GM23338 (cell line): ENCODE measurements at regions not wholly inside any gene's neighbourhood (a gene's known extent, or its start where the extent isn't known, plus 50 kb on each side); places are given as distances from the start of the nearest gene placed in this dataset.

Source experiments
- ATAC-seq: fragments of 200-7000 bp; cut with Tn5 transposase; 3 replicates; pipeline ENCODE4 v1.9.1; 2020
- DNase-seq: peaks from one replicate; pipeline ENCODE4 v3.0.0-alpha.2; 2015; ENCODE audit warnings: low spot score
- H2AFZ ChIP-seq: fragments of 200-600 bp; sonication (generic); 2 replicates; pipeline ENCODE4 v1.8.0; 2016; ENCODE audit warnings: antibody characterized with exemption, mild to moderate bottlenecking, moderate library complexity
- H3F3A ChIP-seq: fragments of 200-600 bp; sonication (generic); replicated peaks from 2 replicates; pipeline ENCODE4 v1.8.0; 2017; ENCODE audit warnings: antibody characterized with exemption, mixed run types, low read depth
- H3K27ac ChIP-seq: fragments of 200-600 bp; sonication (generic); 2 replicates; pipeline ENCODE4 v1.6.1; 2016; ENCODE audit warnings: low read depth
- H3K27me3 ChIP-seq: fragments of 200-600 bp; sonication (generic); 2 replicates; pipeline ENCODE4 v1.8.0; 2016; ENCODE audit warnings: mild to moderate bottlenecking, mixed run types, moderate library complexity; ENCODE audit not compliant: insufficient read depth
- H3K36me3 ChIP-seq: fragments of 200-600 bp; sonication (generic); 2 replicates; pipeline ENCODE4 v1.8.0; 2016; ENCODE audit warnings: mild to moderate bottlenecking; ENCODE audit not compliant: insufficient read depth
- H3K4me1 ChIP-seq: fragments of 200-600 bp; sonication (generic); 2 replicates; pipeline ENCODE4 v1.8.0; 2016; ENCODE audit warnings: mild to moderate bottlenecking, moderate library complexity; ENCODE audit not compliant: insufficient read depth
- H3K4me2 ChIP-seq: fragments of 200-600 bp; sonication (generic); 2 replicates; pipeline ENCODE4 v1.7.1; 2017; ENCODE audit warnings: mixed run types
- H3K4me3 ChIP-seq: fragments of 200-600 bp; sonication (generic); 2 replicates; pipeline ENCODE4 v1.6.1; 2016; ENCODE audit warnings: mixed run types
- H3K79me2 ChIP-seq: fragments of 200-600 bp; sonication (generic); replicated peaks from 2 replicates; pipeline ENCODE4 v1.8.0; 2017; ENCODE audit warnings: mild to moderate bottlenecking; ENCODE audit not compliant: insufficient read depth
- H3K9me2 ChIP-seq: fragments of 200-600 bp; sonication (generic); 2 replicates; pipeline ENCODE4 v1.8.0; 2017; ENCODE audit not compliant: insufficient read depth
- H4K20me1 ChIP-seq: fragments of 200-600 bp; sonication (generic); replicated peaks from 2 replicates; pipeline ENCODE4 v1.8.0; 2017; ENCODE audit warnings: mild to moderate bottlenecking; ENCODE audit not compliant: insufficient read depth
- H3K27ac Mint-ChIP-seq: 2 replicates; pipeline ENCODE4 v1.8.0; 2020; ENCODE audit warnings: inconsistent platforms, mild to moderate bottlenecking, moderate library complexity, mixed read lengths
- H3K27me3 Mint-ChIP-seq: 3 replicates; pipeline ENCODE4 v1.8.0; 2022; ENCODE audit warnings: low read depth, mild to moderate bottlenecking, moderate library complexity, mixed read lengths, inconsistent platforms; ENCODE audit not compliant: insufficient read depth, poor library complexity
- H3K36me3 Mint-ChIP-seq: 3 replicates; pipeline ENCODE4 v1.8.0; 2021; ENCODE audit warnings: low read depth, mild to moderate bottlenecking, inconsistent platforms, moderate library complexity, mixed read lengths
- H3K4me1 Mint-ChIP-seq: 3 replicates; pipeline ENCODE4 v1.8.0; 2020; ENCODE audit warnings: mild to moderate bottlenecking, inconsistent platforms, mixed read lengths
- H3K4me3 Mint-ChIP-seq: 3 replicates; pipeline ENCODE4 v1.8.0; 2021; ENCODE audit warnings: moderate library complexity, mild to moderate bottlenecking, inconsistent platforms, mixed read lengths
- H3K9me3 Mint-ChIP-seq: 3 replicates; pipeline ENCODE4 v1.8.0; 2020; ENCODE audit warnings: moderate library complexity, mild to moderate bottlenecking, inconsistent platforms, mixed read lengths
- CREB1 ChIP-seq: fragments of 250-450 bp; sonication (Bioruptor Pico); IDR thresholded peaks from 2 replicates; pipeline ENCODE4 v1.5.0; 2020; ENCODE audit warnings: low read depth, mild to moderate bottlenecking, moderate library complexity
- CTCF ChIP-seq, 2 experiments: fragments of 200-600 bp in 1 of 2; sonication (generic) in 1 of 2; conservative IDR thresholded peaks; 2 replicates each; pipeline versions ENCODE4 v1.5.1 to v1.6.1; 2016 to 2017; ENCODE audit warnings: antibody characterized with exemption in 2 of 2, low read depth in 2 of 2, mild to moderate bottlenecking in 2 of 2, moderate library complexity in 1 of 2
- EZH2phosphoT487 ChIP-seq: fragments of 200-600 bp; sonication (generic); IDR thresholded peaks from one replicate; pipeline ENCODE4 v1.8.1; 2018; ENCODE audit warnings: antibody characterized with exemption; ENCODE audit not compliant: unreplicated experiment
- JUNB ChIP-seq: IDR thresholded peaks from one replicate; pipeline ENCODE4 v1.6.1; 2016; ENCODE audit warnings: antibody characterized with exemption; ENCODE audit not compliant: unreplicated experiment
- NANOG ChIP-seq: IDR thresholded peaks from 2 replicates; pipeline ENCODE4 v1.6.1; 2016; ENCODE audit warnings: antibody characterized with exemption, borderline replicate concordance
- STAT1 ChIP-seq: IDR thresholded peaks from one replicate; pipeline ENCODE4 v1.6.1; 2016; ENCODE audit warnings: antibody characterized with exemption; ENCODE audit not compliant: unreplicated experiment

DNA sequence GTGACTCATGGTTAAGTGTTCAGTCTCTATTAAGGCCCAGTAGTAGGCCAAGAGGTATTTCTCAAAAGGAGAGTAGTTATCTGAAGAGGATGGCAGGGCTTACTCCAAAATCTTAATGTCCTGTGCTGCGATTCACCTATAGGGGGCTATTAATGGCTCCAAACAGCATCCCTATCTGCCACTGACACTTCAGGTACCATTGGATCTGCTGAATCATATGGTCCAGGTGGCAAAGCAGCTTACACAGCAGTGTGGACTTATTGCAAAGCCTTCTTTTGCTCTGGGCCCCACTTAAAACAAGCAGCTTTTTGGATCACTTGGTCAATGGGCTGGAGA lies 60.8 kb upstream of the ATP2B1 start:
- TF ChIP-seq CTCF (conservative IDR thresholded peaks at IDR 0.05; ENCODE audit: low read depth in 2 of 2) (peak; percentile 19 to 32; a peak in 1 of 4 replicates), NANOG (no peak), JUNB (no peak)
- Mint-ChIP-seq H3K27ac (no peak overlapping the region), H3K9me3 (peaks cover 3% of the 10 kb centered on the region; the same call in 1 of the 3 replicates), H3K4me1 (no peaks in the 10 kb centered on the region), H3K36me3 (no peaks in the 10 kb centered on the region), H3K4me3 (no peak overlapping the region), H3K27me3 (no peaks in the 10 kb centered on the region)
- H3K27me3 ChIP-seq = no peaks in the 10 kb centered on the region
- H3K79me2 ChIP-seq = no peaks in the 10 kb centered on the region
- H2AFZ ChIP-seq = no peak overlapping the region
- H3K4me1 ChIP-seq = no peaks in the 10 kb centered on the region
- 0 out of 2 replicates have a peak, but pooled peaks cover 4% of the 10 kb centered on the region for H3K9me2 ChIP-seq
- H3K4me3 ChIP-seq = no peak overlapping the region
- H4K20me1 ChIP-seq = no peaks in the 10 kb centered on the region
- no peak overlapping the region for H3K4me2 ChIP-seq
- ATAC-seq (no peak), DNase-seq (peak; percentile 17)
- no peak overlapping the region for H3K27ac ChIP-seq
- no peaks in the 10 kb centered on the region for H3K36me3 ChIP-seq
- no peaks in the 10 kb centered on the region for H3F3A ChIP-seq

- Mint-ChIP-seq H3K27me3 (no peaks in the 10 kb centered on the region), H3K36me3 (no peaks in the 10 kb centered on the region), H3K4me3 (no peak overlapping the region), H3K4me1 (no peaks in the 10 kb centered on the region), H3K9me3 (peaks cover 3% of the 10 kb centered on the region; the same call in 1 of the 3 replicates), H3K27ac (no peak overlapping the region)
- Histone ChIP-seq H3K36me3 (no peaks in the 10 kb centered on the region), H3K9me2 (0 out of 2 replicates have a peak, but pooled peaks cover 4% of the 10 kb centered on the region), H4K20me1 (no peaks in the 10 kb centered on the region), H3K79me2 (no peaks in the 10 kb centered on the region), H3K4me3 (no peak overlapping the region), H3K27me3 (no peaks in the 10 kb centered on the region), H3K27ac (no peak overlapping the region), H3F3A (no peaks in the 10 kb centered on the region), H2AFZ (no peak overlapping the region), H3K4me1 (no peaks in the 10 kb centered on the region), H3K4me2 (no peak overlapping the region)
- no peak for TF ChIP-seq STAT1
- no peak for TF ChIP-seq EZH2phosphoT487
- no peak for TF ChIP-seq CREB1 (CRISPR knock-in tag)
- TF ChIP-seq CTCF (conservative IDR thresholded peaks at IDR 0.05; ENCODE audit: low read depth in 2 of 2) = no peak
- no peak for ATAC-seq
- DNase-seq = no peak
Observed at GRCh38 chr12:89768586-89769482, 60.2 kb upstream of the ATP2B1 start.
